GM12873 (cell line): ENCODE measurements at regions not wholly inside any gene's neighbourhood (a gene's known extent, or its start where the extent isn't known, plus 50 kb on each side); places are given as distances from the start of the nearest gene placed in this dataset.

Experiments
- TF ChIP-seq, protein P1 (sequence below): IDR thresholded peaks from 2 replicates; pipeline ENCODE4 v1.5.1; 2012; ENCODE audit warnings: low read depth, mild to moderate bottlenecking, moderate library complexity, low read length, control low read depth; ENCODE audit not compliant: insufficient read depth; ENCODE audit errors: missing control alignments

DNA sequence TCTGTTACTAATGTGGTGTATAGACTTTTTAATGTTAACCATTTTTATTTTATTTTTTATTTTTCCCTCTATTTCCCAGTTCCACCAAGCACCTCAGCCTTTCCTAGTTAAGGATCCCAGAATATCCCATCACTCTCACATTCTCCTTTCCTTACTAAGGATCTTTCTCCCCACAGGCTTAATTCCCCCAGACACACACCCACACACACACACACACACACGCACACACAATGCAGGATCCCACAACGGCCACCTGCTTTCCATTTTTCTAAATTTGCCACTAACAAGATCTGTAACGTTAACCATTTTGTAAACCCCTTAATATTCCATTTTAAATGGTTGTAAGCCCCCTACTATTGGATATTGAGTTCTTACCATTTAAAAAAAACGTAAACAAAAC lies 404.1 kb downstream of the ZIC1 start:
- TF ChIP-seq, protein P1, sequence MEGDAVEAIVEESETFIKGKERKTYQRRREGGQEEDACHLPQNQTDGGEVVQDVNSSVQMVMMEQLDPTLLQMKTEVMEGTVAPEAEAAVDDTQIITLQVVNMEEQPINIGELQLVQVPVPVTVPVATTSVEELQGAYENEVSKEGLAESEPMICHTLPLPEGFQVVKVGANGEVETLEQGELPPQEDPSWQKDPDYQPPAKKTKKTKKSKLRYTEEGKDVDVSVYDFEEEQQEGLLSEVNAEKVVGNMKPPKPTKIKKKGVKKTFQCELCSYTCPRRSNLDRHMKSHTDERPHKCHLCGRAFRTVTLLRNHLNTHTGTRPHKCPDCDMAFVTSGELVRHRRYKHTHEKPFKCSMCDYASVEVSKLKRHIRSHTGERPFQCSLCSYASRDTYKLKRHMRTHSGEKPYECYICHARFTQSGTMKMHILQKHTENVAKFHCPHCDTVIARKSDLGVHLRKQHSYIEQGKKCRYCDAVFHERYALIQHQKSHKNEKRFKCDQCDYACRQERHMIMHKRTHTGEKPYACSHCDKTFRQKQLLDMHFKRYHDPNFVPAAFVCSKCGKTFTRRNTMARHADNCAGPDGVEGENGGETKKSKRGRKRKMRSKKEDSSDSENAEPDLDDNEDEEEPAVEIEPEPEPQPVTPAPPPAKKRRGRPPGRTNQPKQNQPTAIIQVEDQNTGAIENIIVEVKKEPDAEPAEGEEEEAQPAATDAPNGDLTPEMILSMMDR: no peak

DNA sequence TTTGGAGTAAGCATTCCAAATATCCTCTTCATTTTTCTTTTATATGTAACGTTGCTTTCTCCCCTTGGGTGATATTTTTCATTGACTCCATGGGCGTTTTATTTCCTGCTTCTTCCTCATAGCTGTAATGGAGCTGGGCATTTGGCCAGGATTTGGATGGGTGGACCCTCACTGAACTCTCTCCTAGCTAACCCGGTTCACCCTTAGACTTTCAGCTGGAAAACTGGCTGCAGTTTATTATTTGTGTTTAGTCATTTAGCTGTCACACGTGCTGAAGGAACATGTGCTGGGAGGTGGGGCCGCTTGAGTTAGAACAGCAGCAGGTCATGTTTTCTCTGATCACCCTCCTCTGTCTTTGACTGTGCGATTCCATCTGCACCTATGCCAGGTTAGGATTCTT lies 407.6 kb downstream of the ZIC1 start:
- TF ChIP-seq, protein P1: no peak

DNA sequence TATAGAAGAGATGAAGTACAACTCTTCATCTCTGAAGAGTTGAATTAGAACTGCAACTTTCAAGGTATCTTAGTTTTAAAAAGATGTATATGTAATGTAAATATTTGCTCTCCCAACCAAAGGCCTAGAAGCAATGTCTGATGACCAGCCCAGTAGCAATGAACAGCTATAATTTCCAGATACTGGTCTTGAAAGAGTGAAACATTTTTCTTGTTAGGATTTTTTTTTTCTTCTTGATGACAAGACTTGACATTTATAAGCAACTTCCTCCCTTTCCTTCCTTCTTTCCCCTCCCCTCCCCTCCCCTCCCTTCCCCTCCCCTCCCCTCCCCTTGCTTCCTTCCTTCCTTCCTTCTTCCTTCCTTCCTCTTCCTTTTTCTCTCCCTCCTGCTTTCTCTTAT lies 423.4 kb downstream of the ZIC1 start:
- TF ChIP-seq, protein P1: no peak

GRCh38 chr3:147836330-147836729 lies 427.2 kb downstream of the ZIC1 start:
- TF ChIP-seq, protein P1: no peak

- TF ChIP-seq, protein P1: peak; percentile 28
Observed at GRCh38 chr3:147838652-147839051, 429.5 kb downstream of the ZIC1 start.

DNA sequence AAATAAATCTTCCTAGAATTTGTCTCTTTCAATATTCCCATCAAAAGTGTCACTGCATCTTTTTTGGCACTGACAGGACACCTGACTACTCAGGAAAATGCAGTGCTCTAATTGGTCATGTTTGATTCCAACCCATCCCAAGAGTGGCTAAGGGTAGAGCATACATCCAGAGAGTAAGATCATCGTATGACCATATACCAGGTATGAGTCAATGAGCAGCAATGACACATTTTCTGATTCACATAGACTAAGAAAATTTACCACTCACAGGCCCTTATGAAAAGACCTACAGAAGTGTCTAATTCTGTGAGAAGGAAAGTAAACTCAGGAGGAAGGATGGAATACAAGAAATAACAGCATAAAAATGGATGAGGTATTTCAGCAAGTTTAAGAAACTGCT lies 434.2 kb downstream of the ZIC1 start:
- TF ChIP-seq, protein P1: no peak

GRCh38 chr3:147846293-147846692 lies 437.1 kb downstream of the ZIC1 start:
- TF ChIP-seq, protein P1: no peak

DNA sequence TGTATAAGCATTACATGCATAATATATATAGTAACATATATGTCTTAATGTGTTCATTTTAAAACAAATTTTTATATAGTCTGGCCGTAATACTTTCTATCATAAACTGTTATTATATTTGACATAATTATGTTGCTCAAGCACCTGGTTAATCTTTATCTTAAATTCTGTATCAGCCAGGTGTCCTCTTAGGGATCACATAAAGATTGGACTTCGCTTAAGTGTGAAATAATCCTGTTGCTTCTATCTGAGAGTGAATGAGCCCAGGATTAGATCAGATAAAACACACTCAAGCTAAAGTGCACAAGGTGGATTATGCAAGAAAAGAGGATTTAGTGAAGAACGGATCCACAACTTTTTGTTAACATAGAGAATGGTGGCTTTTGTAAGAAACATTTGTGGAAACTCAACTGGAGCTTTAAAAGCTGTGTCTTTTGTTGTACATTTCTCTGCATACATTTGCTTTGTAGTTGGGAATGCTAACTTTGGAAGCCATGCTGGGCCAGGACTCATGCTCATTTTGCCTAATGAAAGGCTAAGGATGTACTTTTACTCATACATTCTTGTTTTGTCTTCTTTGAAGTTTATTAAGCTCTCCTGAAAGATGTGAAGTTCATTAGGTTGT lies 437.8 kb downstream of the ZIC1 start:
- TF ChIP-seq, protein P1: no peak
